ENCODE measurements at regions not wholly inside any gene's neighbourhood (a gene's known extent, or its start where the extent isn't known, plus 50 kb on each side); places are given as distances from the start of the nearest gene placed in this dataset.
"Not testable (repeated sequence)": the region's sequence is repeated elsewhere in the genome, so short reads cannot be mapped to it uniquely, and the experiment has no call there.

- Histone ChIP-seq H3K4me3 (no peak overlapping the region), H3K9me3 (no peaks in the 10 kb centered on the region), H3K27ac (no peak overlapping the region), H3K4me1 (no peaks in the 10 kb centered on the region), H3K27me3 (no peaks in the 10 kb centered on the region), H3K36me3 (no peaks in the 10 kb centered on the region)
- no peak for TF ChIP-seq CTCF (IDR thresholded peaks at IDR 0.05)
- TF ChIP-seq EP300 (IDR thresholded peaks at IDR 0.05), result no peak
- TF ChIP-seq POLR2A (IDR thresholded peaks at IDR 0.05), result no peak
- no peak for TF ChIP-seq POLR2AphosphoS5 (IDR thresholded peaks at IDR 0.05)
- intact Hi-C loops (cut with DNase I), result no loop called here
- WGBS, 2 donors, result 45 to 53% methylated on average over 9 of the region's 9 CpGs
- no peak for DNase-seq
Measured at GRCh38 chr19:27955485-27956480, 1257.2 kb downstream of the UQCRFS1 start.

- H3K4me1 ChIP-seq; DNase-seq; H3K9me3 ChIP-seq; H3K4me3 ChIP-seq; intact Hi-C loops (cut with DNase I); H3K27me3 ChIP-seq; H3K36me3 ChIP-seq; H3K27ac ChIP-seq: not testable (repeated sequence)
- 58 to 59% methylated on average over 4 of the region's 4 CpGs for WGBS, 2 donors
Measured at GRCh38 chr19:27942607-27943006, 1270.3 kb downstream of the UQCRFS1 start.

- DNase-seq, result no peak
- no peaks in the 10 kb centered on the region for H3K9me3 ChIP-seq
- H3K4me1 ChIP-seq, result no peaks in the 10 kb centered on the region
- intact Hi-C loops (cut with DNase I), result no loop called here
- no peak overlapping the region for H3K27ac ChIP-seq
- no peak overlapping the region for H3K4me3 ChIP-seq
- no peak for TF ChIP-seq CTCF (IDR thresholded peaks at IDR 0.05)
- no peak for TF ChIP-seq EP300 (IDR thresholded peaks at IDR 0.05)
- no peak for TF ChIP-seq POLR2AphosphoS5 (IDR thresholded peaks at IDR 0.05)
- TF ChIP-seq POLR2A (IDR thresholded peaks at IDR 0.05), result no peak
- H3K27me3 ChIP-seq, result no peaks in the 10 kb centered on the region
- no peaks in the 10 kb centered on the region for H3K36me3 ChIP-seq
- 26 to 63% methylated on average over 1 of the region's 1 CpG for WGBS, 2 donors
Measured at GRCh38 chr19:27936139-27936538, 1276.8 kb downstream of the UQCRFS1 start.

- Histone ChIP-seq H3K36me3 (no peaks in the 10 kb centered on the region), H3K27ac (no peak overlapping the region), H3K4me3 (no peak overlapping the region), H3K4me1 (no peaks in the 10 kb centered on the region), H3K27me3 (no peaks in the 10 kb centered on the region), H3K9me3 (no peaks in the 10 kb centered on the region)
- intact Hi-C loops (cut with DNase I), result no loop called here
- DNase-seq, result no peak
- no peak for TF ChIP-seq EP300 (IDR thresholded peaks at IDR 0.05)
- no peak for TF ChIP-seq POLR2A (IDR thresholded peaks at IDR 0.05)
- no peak for TF ChIP-seq CTCF (IDR thresholded peaks at IDR 0.05)
- TF ChIP-seq POLR2AphosphoS5 (IDR thresholded peaks at IDR 0.05), result no peak
Measured at GRCh38 chr19:27935669-27936068, 1277.3 kb downstream of the UQCRFS1 start.

- TF ChIP-seq POLR2A (IDR thresholded peaks at IDR 0.05) (no peak), CTCF (IDR thresholded peaks at IDR 0.05) (no peak), POLR2AphosphoS5 (IDR thresholded peaks at IDR 0.05) (no peak), EP300 (IDR thresholded peaks at IDR 0.05) (no peak)
- no peaks in the 10 kb centered on the region for H3K27me3 ChIP-seq
- H3K27ac ChIP-seq, result no peak overlapping the region
- no peak overlapping the region for H3K4me3 ChIP-seq
- H3K36me3 ChIP-seq, result no peaks in the 10 kb centered on the region
- no peak for DNase-seq
- WGBS, 2 donors, result 76 to 81% methylated on average over 3 of the region's 3 CpGs
- H3K9me3 ChIP-seq, result no peaks in the 10 kb centered on the region
- intact Hi-C loops (cut with DNase I), result no loop called here
- no peaks in the 10 kb centered on the region for H3K4me1 ChIP-seq
Measured at GRCh38 chr19:27929399-27929798, 1283.6 kb downstream of the UQCRFS1 start.

Data from sigmoid colon (tissue), 6 donors.